ENCODE measurements at regions not wholly inside any gene's neighbourhood (a gene's known extent, or its start where the extent isn't known, plus 50 kb on each side); places are given as distances from the start of the nearest gene placed in this dataset.

DNA sequence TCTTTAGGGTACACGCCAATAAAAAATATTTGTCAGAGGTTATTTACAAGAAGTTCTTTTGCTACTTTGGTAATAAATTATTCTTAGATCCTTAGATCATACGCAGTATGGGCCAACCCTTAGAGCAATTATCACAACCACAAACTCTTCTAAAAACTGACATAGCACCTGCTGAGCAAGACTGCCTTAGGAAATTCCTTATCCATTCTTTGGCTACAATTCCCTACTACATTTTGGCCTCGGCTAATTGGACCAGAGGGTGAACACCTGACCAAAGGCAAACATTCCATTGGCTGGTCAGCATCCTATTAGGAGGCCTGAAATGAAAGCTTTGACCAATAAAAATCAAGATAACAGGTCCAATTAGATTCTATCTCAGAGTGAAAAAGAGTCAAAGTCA is 147.6 kb upstream of the CCDC68 start:
- no peak for TF ChIP-seq POLR2A (IDR thresholded peaks at IDR 0.05)
- TF ChIP-seq, protein P1, sequence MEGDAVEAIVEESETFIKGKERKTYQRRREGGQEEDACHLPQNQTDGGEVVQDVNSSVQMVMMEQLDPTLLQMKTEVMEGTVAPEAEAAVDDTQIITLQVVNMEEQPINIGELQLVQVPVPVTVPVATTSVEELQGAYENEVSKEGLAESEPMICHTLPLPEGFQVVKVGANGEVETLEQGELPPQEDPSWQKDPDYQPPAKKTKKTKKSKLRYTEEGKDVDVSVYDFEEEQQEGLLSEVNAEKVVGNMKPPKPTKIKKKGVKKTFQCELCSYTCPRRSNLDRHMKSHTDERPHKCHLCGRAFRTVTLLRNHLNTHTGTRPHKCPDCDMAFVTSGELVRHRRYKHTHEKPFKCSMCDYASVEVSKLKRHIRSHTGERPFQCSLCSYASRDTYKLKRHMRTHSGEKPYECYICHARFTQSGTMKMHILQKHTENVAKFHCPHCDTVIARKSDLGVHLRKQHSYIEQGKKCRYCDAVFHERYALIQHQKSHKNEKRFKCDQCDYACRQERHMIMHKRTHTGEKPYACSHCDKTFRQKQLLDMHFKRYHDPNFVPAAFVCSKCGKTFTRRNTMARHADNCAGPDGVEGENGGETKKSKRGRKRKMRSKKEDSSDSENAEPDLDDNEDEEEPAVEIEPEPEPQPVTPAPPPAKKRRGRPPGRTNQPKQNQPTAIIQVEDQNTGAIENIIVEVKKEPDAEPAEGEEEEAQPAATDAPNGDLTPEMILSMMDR (IDR thresholded peaks at IDR 0.05) = no peak

Data from body of pancreas (tissue), 4 donors.